ENCODE measurements at regions not wholly inside any gene's neighbourhood (a gene's known extent, or its start where the extent isn't known, plus 50 kb on each side); places are given as distances from the start of the nearest gene placed in this dataset.

- no peak for DNase-seq
- TF ChIP-seq CTCF (IDR thresholded peaks at IDR 0.05) = no peak
- no peak for TF ChIP-seq POLR2A (IDR thresholded peaks at IDR 0.05)
- Histone ChIP-seq H3K4me3 (no peak overlapping the region), H3K36me3 (ENCODE audit: low read depth, missing control alignments) (no peaks in the 10 kb centered on the region), H3K27me3 (no peaks in the 10 kb centered on the region), H3K9me3 (no peaks in the 10 kb centered on the region), H3K4me1 (no peaks in the 10 kb centered on the region), H3K27ac (no peak overlapping the region)
- 48 to 61% methylated on average over 2 of the region's 2 CpGs for WGBS, 2 donors
- intact Hi-C loops (cut with DNase I; ENCODE audit: low total_unique reads) = no loop called here
Measured at GRCh38 chr2:17245906-17246305, 272.3 kb downstream of the RAD51AP2 start.

DNA sequence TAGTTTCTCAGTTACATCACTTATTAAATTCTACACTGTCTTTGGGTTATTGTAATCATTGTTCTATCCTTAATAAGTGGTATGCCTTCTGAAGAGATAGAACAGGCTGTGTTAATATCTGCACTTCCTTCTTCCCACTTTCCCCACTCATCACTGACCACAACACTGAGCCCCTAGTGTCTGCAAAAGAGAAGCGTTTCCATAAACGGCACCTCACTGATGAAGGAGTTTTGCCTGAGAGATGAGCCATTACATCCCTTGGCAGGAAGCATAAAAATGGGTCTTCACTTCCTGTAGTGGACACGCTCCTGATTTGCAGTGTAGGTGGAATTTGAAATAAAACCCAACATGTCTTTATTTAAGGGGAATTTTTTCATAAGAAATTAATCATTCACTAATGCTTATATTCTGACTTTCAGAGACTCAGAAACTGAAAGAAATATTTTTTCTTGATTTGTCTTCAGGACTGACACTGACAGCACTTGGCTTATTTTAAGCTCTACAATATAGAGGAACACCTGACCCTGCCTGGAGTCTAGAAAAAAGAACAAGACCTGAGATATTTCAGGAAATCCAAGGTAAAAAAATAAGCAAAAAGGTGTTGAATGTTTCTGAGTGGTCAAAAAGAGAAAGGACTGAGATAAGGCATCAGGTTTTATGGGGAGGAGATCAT, 275.3 kb downstream of the RAD51AP2 start:
- Histone ChIP-seq H3K27me3 (no peaks in the 10 kb centered on the region), H3K36me3 (ENCODE audit: low read depth, missing control alignments) (no peaks in the 10 kb centered on the region), H3K9me3 (no peaks in the 10 kb centered on the region), H3K4me1 (no peaks in the 10 kb centered on the region), H3K27ac (no peak overlapping the region), H3K4me3 (no peak overlapping the region)
- WGBS, 2 donors = 72 to 78% methylated on average over 3 of the region's 3 CpGs
- no peak for DNase-seq
- intact Hi-C loops (cut with DNase I; ENCODE audit: low total_unique reads) = no loop called here
- TF ChIP-seq CTCF (IDR thresholded peaks at IDR 0.05) (no peak), POLR2A (IDR thresholded peaks at IDR 0.05) (no peak)

- Histone ChIP-seq H3K9me3 (no peaks in the 10 kb centered on the region), H3K27ac (no peak overlapping the region), H3K4me1 (no peaks in the 10 kb centered on the region), H3K4me3 (no peak overlapping the region), H3K36me3 (ENCODE audit: low read depth, missing control alignments) (no peaks in the 10 kb centered on the region), H3K27me3 (no peaks in the 10 kb centered on the region)
- TF ChIP-seq CTCF (IDR thresholded peaks at IDR 0.05) = no peak
- no peak for TF ChIP-seq POLR2A (IDR thresholded peaks at IDR 0.05)
- 71 to 77% methylated on average over 3 of the region's 3 CpGs for WGBS, 2 donors
- intact Hi-C loops (cut with DNase I; ENCODE audit: low total_unique reads) = no loop called here
- no peak for DNase-seq
Measured at GRCh38 chr2:17239550-17239949, 278.7 kb downstream of the RAD51AP2 start.

GRCh38 chr2:17235167-17235566, 283.1 kb downstream of the RAD51AP2 start:
- H3K4me3 ChIP-seq = no peak overlapping the region
- H3K36me3 ChIP-seq (ENCODE audit: low read depth, missing control alignments) = no peaks in the 10 kb centered on the region
- DNase-seq = no peak
- no peak overlapping the region for H3K27ac ChIP-seq
- intact Hi-C loops (cut with DNase I; ENCODE audit: low total_unique reads) = no loop called here
- TF ChIP-seq CTCF (IDR thresholded peaks at IDR 0.05) (no peak), POLR2A (IDR thresholded peaks at IDR 0.05) (no peak)
- no peaks in the 10 kb centered on the region for H3K27me3 ChIP-seq
- WGBS, 2 donors = 90 to 93% methylated on average over 1 of the region's 1 CpG
- H3K9me3 ChIP-seq = no peaks in the 10 kb centered on the region
- no peaks in the 10 kb centered on the region for H3K4me1 ChIP-seq

Measured in testis (tissue), 2 donors.